ENCODE measurements at regions not wholly inside any gene's neighbourhood (a gene's known extent, or its start where the extent isn't known, plus 50 kb on each side); places are given as distances from the start of the nearest gene placed in this dataset.

DNA sequence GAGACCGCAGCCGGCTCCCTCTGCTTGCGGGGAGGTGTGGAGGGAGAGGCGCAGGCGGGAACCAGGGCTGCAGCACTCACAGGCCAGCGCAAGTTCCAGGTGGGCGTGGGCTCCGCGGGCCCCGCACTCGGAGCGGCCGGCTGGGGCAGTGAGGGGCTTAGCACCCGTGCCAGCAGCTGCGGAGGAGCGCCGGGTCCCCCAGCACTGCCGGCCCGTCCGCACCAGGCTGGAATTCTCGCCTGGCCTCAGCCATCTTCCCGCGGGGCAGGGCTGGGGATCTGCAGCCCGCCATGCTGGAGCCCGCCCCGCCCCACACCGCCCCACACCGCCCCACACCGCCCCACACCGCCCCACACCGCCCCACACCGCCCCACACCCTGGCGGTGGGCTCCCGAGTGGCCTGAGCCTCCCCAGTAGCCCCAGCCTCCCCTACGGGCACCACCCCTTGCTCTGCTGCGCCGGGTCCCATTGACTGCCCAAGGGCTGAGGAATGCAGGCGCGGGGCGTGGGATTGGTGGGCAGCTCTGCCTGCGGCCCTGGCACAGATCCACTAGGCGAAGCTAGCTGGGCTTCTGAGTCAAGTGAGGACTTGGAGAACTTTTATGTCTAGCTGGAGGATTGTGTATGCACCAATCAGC lies 123.9 kb upstream of the MGAT5 start:
- no peak for DNase-seq

- no peak for DNase-seq
These were observed 122.0 kb upstream of the MGAT5 start for GRCh38 chr2:134131681-134132489.

DNA sequence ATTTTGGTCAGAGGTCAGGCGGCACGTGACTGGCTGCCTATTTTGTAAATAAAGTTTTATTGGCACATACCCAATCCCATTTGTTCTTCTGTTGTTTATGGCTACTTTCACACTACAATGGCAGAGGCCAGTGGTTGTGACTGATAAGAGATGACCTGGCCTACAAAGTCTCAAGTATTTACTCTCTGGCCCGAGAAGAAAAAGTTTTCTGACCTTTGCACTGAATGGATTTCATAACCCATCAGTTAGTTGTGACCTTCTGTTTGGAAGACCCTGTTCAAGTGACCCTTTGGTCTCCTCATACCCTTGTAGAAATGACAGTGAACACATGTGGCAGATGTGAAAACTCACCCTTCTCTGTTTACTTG lies 121.4 kb upstream of the MGAT5 start:
- DNase-seq: no peak

GRCh38 chr2:134133622-134134312 lies 120.1 kb upstream of the MGAT5 start:
- DNase-seq: no peak

DNA sequence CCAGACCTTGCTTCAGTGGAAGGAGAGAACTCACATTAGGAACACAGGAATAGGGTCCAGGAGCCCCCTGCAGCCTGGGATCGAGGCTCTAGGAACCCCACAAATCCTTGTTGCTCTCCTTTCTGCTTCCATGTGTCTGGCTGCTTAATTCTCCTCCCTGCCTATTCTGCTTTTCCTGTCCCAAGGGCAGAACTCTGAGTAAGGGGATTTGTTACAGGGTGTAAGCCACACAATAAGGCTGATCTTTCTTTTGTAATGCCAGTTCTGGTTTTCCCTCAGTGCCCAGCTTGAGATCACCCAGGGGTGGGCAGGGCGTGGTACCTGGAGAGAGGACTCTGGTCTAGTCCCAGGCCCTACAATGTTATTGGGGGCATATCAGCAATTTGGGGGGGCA lies 119.6 kb upstream of the MGAT5 start:
- no peak for DNase-seq

- DNase-seq: no peak
These were observed 119.0 kb upstream of the MGAT5 start for GRCh38 chr2:134134827-134135226.

- no peak for DNase-seq
These were observed 118.1 kb upstream of the MGAT5 start for GRCh38 chr2:134135793-134136192.

DNA sequence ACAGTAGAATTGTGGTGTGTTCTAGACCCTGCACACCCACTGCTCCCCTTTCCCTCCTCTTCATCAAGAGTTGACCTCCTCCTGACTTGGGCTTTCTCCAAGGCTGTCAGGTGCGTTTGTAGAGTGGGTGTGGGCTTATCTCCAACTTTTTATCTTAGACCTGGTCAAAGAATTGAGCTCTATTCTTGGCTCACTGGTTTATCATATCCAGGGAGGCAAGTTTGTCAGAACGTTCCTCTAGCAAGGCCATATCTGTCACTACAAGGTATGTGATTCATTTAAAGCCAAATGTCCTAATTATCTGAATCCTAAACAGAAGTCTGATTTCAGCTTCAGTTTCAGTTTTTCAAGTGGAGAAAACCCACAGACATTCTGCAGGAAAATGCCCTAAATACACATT lies 117.1 kb upstream of the MGAT5 start:
- no peak for DNase-seq

DNA sequence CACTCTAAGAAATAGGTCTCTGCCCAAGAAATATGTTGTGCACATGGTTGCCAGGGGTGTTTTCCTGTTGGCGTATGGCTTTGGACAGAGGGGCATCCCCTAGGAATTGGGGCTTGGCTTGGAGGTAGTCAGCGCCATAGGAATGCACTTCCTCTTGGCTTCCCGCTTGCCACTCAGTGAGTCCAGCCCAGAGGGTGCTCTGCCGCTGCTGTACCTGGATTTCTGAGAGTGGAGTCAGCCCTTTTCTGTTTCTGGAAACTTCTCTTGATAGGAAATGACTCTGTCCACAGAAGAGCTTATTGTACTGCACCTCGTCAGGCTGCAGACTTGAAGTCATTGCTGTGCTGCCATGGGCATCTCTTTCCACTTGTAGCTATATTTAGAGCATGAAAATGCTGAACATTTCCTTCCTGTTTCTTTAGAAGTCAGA lies 116.7 kb upstream of the MGAT5 start:
- no peak for DNase-seq

DNA sequence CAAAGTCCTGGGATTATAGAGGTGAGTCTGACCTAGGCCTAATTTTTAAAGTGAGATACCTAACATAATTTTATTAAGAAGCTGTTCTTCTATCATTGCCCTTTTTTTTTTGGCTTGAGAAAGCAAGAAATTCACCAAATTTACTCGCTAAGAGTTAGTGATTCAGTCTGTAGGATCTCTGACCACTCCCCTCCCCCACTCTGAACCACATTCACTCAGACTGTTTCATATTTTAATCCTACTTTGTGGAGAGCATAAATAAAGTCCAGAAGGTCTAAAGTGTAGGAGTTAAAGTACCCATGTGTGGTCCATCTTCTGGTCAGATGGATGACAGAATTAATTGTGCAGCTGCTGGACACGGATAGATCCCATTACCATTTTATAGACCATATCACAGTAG lies 115.8 kb upstream of the MGAT5 start:
- no peak for DNase-seq

DNA sequence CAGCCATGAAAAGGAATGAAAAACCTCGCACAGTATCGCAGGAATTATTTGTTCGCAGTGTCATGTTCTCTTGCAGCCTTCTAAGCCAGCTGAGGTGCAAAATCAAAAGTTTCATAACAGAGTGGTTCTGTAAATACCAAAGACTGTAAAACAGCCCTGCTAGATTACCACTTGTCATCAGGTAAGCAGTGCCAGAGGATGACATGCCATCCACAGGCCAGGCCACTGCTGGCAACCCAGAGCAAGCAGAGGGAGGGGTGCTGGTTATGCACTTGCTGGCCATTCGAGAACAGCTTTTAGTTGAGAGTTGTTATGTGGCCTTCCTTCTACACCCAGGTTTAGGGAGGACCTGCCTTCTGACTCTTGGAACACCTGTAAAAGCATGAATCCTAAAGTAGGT lies 114.3 kb upstream of the MGAT5 start:
- no peak for DNase-seq

GRCh38 chr2:134140251-134140661 lies 113.6 kb upstream of the MGAT5 start:
- no peak for DNase-seq

- no peak for DNase-seq
These were observed 112.1 kb upstream of the MGAT5 start for GRCh38 chr2:134141598-134142340.

- DNase-seq: no peak
These were observed 111.5 kb upstream of the MGAT5 start for GRCh38 chr2:134142341-134142738.

GRCh38 chr2:134142903-134143302 lies 111.0 kb upstream of the MGAT5 start:
- DNase-seq: no peak

DNA sequence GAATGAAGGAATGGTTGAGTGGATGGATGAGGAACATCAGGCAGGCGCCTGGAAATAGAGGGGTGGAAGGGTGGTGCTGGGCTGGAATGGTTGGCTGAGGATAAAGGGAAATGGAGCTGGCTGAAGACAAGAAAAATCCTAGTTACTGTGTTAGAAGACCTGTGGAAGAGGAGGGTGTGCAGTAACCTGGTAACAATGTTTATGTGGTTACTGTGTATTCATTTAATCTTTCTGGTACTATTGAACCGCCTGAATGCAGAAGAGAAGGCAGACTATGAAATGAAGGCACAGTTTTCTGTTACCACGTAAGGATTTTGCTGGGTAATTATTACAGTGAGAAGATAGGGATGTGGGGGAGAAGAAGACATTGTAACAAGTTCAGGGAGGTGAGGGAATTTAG lies 110.3 kb upstream of the MGAT5 start:
- no peak for DNase-seq

GRCh38 chr2:134144081-134144596 lies 109.7 kb upstream of the MGAT5 start:
- no peak for DNase-seq

DNA sequence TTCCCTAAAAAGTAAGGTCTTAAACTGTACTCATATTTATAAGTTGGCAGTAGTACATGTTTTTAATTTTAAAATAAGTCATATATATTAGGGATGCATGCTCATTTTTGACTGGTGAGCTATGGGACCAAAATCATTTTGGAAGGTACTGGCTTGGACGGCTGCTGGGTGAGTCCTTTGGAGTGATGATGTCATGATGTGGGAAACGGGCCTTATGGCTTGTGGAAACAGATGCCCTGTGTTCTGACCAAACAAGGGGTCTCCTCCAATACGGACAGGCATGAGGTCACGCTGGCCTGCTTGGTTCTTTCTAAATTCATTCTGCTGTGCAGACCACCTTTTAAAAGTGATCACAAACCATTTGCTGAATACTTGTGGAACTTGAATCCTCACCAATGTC lies 109.2 kb upstream of the MGAT5 start:
- DNase-seq: no peak

DNA sequence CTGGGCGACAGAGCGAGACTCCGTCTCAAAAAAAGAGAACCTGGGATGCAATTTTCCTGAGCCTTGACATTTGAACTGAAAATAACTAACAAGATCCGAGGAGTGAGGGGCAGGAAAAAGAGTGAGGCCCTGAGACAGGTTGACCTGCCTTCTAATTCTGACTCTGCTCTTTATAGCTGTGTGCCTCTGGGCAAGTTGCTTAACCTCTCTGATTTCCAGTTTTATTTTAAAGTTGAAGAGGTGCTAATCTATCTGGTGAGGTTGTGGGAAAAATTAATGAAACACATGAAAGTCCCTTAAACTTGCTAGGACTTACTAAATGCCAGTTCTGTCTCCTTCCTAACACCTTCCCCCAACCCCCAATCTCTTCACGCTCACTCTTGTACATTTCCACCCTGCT lies 108.4 kb upstream of the MGAT5 start:
- no peak for DNase-seq

DNA sequence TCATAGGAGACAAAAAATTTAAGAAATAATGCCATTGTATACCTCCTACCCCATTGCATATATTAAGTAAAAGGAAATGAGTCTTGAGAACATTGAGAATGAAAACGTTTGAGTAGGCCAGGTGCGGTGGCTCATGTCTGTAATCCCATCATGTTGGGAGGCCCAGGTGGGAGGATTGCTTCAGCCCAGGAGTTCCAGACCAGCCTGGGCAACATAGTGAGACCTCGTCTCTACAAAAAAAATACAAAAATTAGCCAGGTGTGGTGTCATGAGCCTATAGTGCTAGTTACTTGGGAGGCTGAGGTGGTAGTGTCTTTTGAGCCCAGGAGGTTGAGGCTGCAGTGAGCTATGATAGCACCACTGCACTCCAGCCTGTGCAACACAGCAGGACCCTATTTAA lies 107.7 kb upstream of the MGAT5 start:
- no peak for DNase-seq

GRCh38 chr2:134146620-134147019 lies 107.3 kb upstream of the MGAT5 start:
- no peak for DNase-seq

DNA sequence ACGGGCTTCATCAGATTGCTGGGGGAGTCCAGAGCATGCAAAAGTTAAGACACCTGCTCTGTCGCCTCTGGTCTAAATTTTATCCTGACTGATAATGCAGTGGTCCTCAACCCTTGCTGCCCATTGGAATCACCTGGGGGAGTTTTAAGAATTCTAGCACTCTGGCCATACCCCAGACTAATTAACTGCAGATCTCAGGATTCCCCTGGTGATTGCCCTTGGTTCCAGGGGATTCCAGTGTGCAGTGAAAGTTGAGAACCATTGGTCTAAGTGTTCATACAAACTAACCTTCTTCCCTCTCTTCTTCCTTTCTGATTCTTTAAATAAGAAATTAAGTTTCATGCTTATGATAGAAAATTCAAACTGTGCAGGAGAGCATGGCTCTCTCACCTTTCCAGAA lies 105.7 kb upstream of the MGAT5 start:
- DNase-seq: no peak

- DNase-seq: no peak
These were observed 104.9 kb upstream of the MGAT5 start for GRCh38 chr2:134148843-134149472.

All from NCI-H2081 treated with DMSO at 0.1 percent for 48 hours (cell line).